PC-9 (cell line): ENCODE measurements at regions not wholly inside any gene's neighbourhood (a gene's known extent, or its start where the extent isn't known, plus 50 kb on each side); places are given as distances from the start of the nearest gene placed in this dataset.

Source experiments
- BruUV-seq: library from RNA; stranded (reverse); fragments of 400-500 nt; replicated peaks from 2 replicates; lab custom pipeline; 2021; lab: Mats Ljungman, UMichigan
- CTCF ChIA-PET: fragments of 300-600 bp; sonication (Branson Sonifier 250); formaldehyde crosslinking; loops from one replicate; lab custom pipeline; 2022; ENCODE audit warnings: antibody characterized with exemption; lab: Charles Lee
- POLR2A ChIA-PET: fragments of 300-600 bp; sonication (Branson Sonifier 250); formaldehyde crosslinking; loops from one replicate; lab custom pipeline; 2022; ENCODE audit warnings: antibody characterized with exemption; ENCODE audit not compliant: unreplicated experiment; lab: Charles Lee
- DNase-seq, 2 experiments: peaks; one replicate each; pipeline versions ENCODE4 v3.0.0 to v3.0.0-alpha.2; 2015 to 2022; ENCODE audit warnings: mixed read lengths in 1 of 2
- H2AFZ ChIP-seq: fragments of 200-600 bp; sonication (generic); 2 replicates; pipeline ENCODE4 v1.8.1; 2017; ENCODE audit warnings: antibody characterized with exemption
- H3F3A ChIP-seq: fragments of 200-600 bp; sonication (generic); 2 replicates; pipeline ENCODE4 v1.8.1; 2017; ENCODE audit warnings: antibody characterized with exemption, mild to moderate bottlenecking, low read depth; ENCODE audit not compliant: insufficient read depth
- H3K27ac ChIP-seq: fragments of 200-600 bp; sonication (generic); 2 replicates; pipeline ENCODE4 v1.6.1; 2016; ENCODE audit warnings: mixed run types
- H3K27me3 ChIP-seq: fragments of 200-600 bp; sonication (generic); 2 replicates; pipeline ENCODE4 v1.6.1; 2016; ENCODE audit warnings: low read depth, mixed run types; ENCODE audit not compliant: insufficient read depth
- H3K36me3 ChIP-seq: fragments of 200-600 bp; sonication (generic); 2 replicates; pipeline ENCODE4 v1.6.1; 2016; ENCODE audit warnings: low read depth, mixed run types
- H3K4me1 ChIP-seq: fragments of 200-600 bp; sonication (generic); replicated peaks from 2 replicates; pipeline ENCODE4 v1.6.1; 2016; ENCODE audit warnings: mixed run types; ENCODE audit not compliant: insufficient read depth
- H3K4me2 ChIP-seq: fragments of 200-600 bp; sonication (generic); 2 replicates; pipeline ENCODE4 v1.6.1; 2017; ENCODE audit warnings: mixed run types
- H3K4me3 ChIP-seq: fragments of 200-600 bp; sonication (generic); 2 replicates; pipeline ENCODE4 v1.6.1; 2016; ENCODE audit warnings: mixed run types
- H3K79me2 ChIP-seq: fragments of 200-600 bp; sonication (generic); 2 replicates; pipeline ENCODE4 v1.6.1; 2017; ENCODE audit warnings: low read depth, mixed run types
- H3K9me2 ChIP-seq: fragments of 200-600 bp; sonication (generic); 2 replicates; pipeline ENCODE4 v1.8.1; 2017; ENCODE audit warnings: mild to moderate bottlenecking; ENCODE audit not compliant: insufficient read depth
- H3K9me3 ChIP-seq: fragments of 200-600 bp; sonication (generic); 2 replicates; pipeline ENCODE4 v1.8.1; 2016; ENCODE audit warnings: low read depth; ENCODE audit not compliant: insufficient read depth
- H4K20me1 ChIP-seq: fragments of 200-600 bp; sonication (generic); 2 replicates; pipeline ENCODE4 v1.8.1; 2017; ENCODE audit not compliant: insufficient read depth
- EZH2 ChIP-seq: fragments of 200-600 bp; sonication (generic); IDR thresholded peaks from 2 replicates; pipeline ENCODE4 v1.8.0; 2017; ENCODE audit warnings: antibody characterized with exemption, low read depth
- intact Hi-C: fragments of 100-400 bp; cut with micrococcal nuclease; formaldehyde crosslinking; loops from one replicate; pipeline ENCODE4 v1.10.0; 2022; ENCODE audit not compliant: unreplicated experiment
- TF ChIP-seq, protein P1 (sequence below): fragments of 200-600 bp; sonication (generic); conservative IDR thresholded peaks from 2 replicates; pipeline ENCODE4 v1.6.1; 2017; ENCODE audit warnings: mixed run types, antibody characterized with exemption, mild to moderate bottlenecking, moderate library complexity

DNA sequence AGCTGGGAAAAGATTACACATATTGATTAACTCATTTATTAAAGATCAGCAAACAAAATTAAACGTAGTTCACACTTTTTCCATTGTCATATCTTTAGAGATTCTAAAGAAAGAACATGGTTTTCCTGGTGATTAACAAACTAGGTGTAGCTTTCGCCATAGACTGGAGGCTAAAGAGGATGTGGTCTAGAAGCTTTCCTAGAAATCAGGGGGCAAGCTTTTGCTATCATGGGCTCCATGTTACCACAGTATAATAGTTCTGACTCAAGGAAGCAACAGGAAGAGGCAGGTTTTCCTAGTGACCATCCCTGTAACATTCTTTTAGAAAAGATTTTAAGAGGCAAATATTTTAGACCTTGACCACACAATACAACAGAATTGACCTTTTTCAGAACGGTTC, 232.7 kb downstream of the METTL4 start:
- H3F3A ChIP-seq: no peaks in the 10 kb centered on the region
- CTCF ChIA-PET: no interaction called here
- no peak overlapping the region for H3K4me2 ChIP-seq
- no peaks in the 10 kb centered on the region for H3K79me2 ChIP-seq
- H3K4me3 ChIP-seq: no peak overlapping the region
- BruUV-seq: no TSS peak
- H3K4me1 ChIP-seq: no peaks in the 10 kb centered on the region; the same call in 1 of the 2 replicates
- no peak for TF ChIP-seq EZH2
- TF ChIP-seq, protein P1, sequence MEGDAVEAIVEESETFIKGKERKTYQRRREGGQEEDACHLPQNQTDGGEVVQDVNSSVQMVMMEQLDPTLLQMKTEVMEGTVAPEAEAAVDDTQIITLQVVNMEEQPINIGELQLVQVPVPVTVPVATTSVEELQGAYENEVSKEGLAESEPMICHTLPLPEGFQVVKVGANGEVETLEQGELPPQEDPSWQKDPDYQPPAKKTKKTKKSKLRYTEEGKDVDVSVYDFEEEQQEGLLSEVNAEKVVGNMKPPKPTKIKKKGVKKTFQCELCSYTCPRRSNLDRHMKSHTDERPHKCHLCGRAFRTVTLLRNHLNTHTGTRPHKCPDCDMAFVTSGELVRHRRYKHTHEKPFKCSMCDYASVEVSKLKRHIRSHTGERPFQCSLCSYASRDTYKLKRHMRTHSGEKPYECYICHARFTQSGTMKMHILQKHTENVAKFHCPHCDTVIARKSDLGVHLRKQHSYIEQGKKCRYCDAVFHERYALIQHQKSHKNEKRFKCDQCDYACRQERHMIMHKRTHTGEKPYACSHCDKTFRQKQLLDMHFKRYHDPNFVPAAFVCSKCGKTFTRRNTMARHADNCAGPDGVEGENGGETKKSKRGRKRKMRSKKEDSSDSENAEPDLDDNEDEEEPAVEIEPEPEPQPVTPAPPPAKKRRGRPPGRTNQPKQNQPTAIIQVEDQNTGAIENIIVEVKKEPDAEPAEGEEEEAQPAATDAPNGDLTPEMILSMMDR: no peak
- H3K36me3 ChIP-seq: no peaks in the 10 kb centered on the region
- DNase-seq: no peak
- 0 out of 2 replicates have a peak overlapping the region, but pooled peaks have one; percentile 12 for H2AFZ ChIP-seq
- 0 out of 2 replicates have a peak, but pooled peaks cover 4% of the 10 kb centered on the region for H3K9me3 ChIP-seq
- POLR2A ChIA-PET: no interaction called here
- H3K27me3 ChIP-seq: no peaks in the 10 kb centered on the region
- no peaks in the 10 kb centered on the region for H4K20me1 ChIP-seq
- H3K9me2 ChIP-seq: no peaks in the 10 kb centered on the region
- no peak overlapping the region for H3K27ac ChIP-seq
- intact Hi-C loops: no loop called here

DNA sequence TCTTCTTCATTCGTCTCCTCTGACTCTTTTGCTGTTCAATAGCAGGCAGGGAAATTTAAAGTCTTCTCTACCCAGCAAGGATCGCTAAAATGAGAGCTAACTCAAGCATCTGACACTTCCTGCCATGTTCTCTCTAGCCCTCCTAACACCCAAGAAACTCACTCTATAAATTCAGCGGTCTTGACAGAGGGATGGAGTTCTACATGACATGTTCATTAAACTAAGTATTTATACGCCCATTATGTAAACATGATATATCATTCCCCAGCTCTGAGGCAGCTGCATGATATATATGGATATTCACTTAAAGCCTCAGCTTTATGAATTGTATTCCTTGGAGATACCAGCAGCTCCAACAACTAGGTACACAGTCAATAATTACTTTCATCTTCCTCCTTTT, 231.0 kb downstream of the METTL4 start:
- no peak for DNase-seq
- intact Hi-C loops: no loop called here
- 0 out of 2 replicates have a peak, but pooled peaks cover 4% of the 10 kb centered on the region for H3K9me3 ChIP-seq
- H2AFZ ChIP-seq: no peak overlapping the region; the same call in 1 of the 2 replicates
- H3K27ac ChIP-seq: no peak overlapping the region
- BruUV-seq: no TSS peak
- no peak overlapping the region for H3K4me3 ChIP-seq
- H3K27me3 ChIP-seq: no peaks in the 10 kb centered on the region
- H3K79me2 ChIP-seq: no peaks in the 10 kb centered on the region
- CTCF ChIA-PET: interaction anchor here (0.6 kb wide), 1 partner anchor 1504 kb away, joined by 3 read pairs; no protein-coding TSS in a partner anchor
- H3K36me3 ChIP-seq: no peaks in the 10 kb centered on the region
- no peak for TF ChIP-seq EZH2
- TF ChIP-seq, protein P1: no peak
- no peaks in the 10 kb centered on the region for H3K9me2 ChIP-seq
- no peak overlapping the region for H3K4me2 ChIP-seq
- no peaks in the 10 kb centered on the region for H4K20me1 ChIP-seq
- POLR2A ChIA-PET: interaction anchor here (0.5 kb wide), 1 partner anchor 645 kb away, joined by 3 read pairs; no protein-coding TSS in a partner anchor
- no peaks in the 10 kb centered on the region; the same call in 1 of the 2 replicates for H3K4me1 ChIP-seq
- H3F3A ChIP-seq: no peaks in the 10 kb centered on the region

DNA sequence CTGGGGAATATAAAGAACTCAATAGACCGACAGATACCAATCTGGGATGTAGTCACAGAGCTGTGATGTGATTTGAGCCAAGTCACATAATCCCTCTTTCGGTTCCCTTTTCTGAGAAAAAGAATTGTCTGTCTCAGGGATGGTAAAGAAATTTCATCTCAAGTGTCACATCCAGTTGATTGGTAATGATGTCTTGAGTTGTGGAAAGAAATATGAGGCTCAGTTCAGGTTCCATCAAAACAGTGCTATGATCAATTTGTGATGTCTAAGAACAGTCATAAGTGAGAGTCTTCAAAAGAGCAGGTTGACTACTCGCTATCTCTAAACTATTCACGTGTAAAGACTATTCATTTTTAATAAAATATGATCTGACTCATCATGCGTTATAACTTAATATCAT, 223.3 kb downstream of the METTL4 start:
- Histone ChIP-seq H3K4me2 (no peak overlapping the region), H3K27me3 (no peaks in the 10 kb centered on the region), H3F3A (no peaks in the 10 kb centered on the region), H3K36me3 (no peaks in the 10 kb centered on the region), H3K27ac (no peak overlapping the region), H3K4me3 (no peak overlapping the region), H3K79me2 (no peaks in the 10 kb centered on the region), H2AFZ (no peak overlapping the region; the same call in 1 of the 2 replicates), H4K20me1 (no peaks in the 10 kb centered on the region), H3K4me1 (no peaks in the 10 kb centered on the region), H3K9me2 (no peaks in the 10 kb centered on the region), H3K9me3 (no peaks in the 10 kb centered on the region)
- intact Hi-C loops: no loop called here
- no peak for DNase-seq
- CTCF ChIA-PET: no interaction called here
- POLR2A ChIA-PET: no interaction called here
- no TSS peak for BruUV-seq
- no peak for TF ChIP-seq EZH2
- TF ChIP-seq, protein P1: no peak
